NT2/D1 (cell line): ENCODE measurements at regions not wholly inside any gene's neighbourhood (a gene's known extent, or its start where the extent isn't known, plus 50 kb on each side); places are given as distances from the start of the nearest gene placed in this dataset.

ENCODE experiments used
- SUZ12 ChIP-seq: IDR thresholded peaks from 2 replicates; pipeline ENCODE4 v1.6.1; 2011; ENCODE audit not compliant: insufficient read length, insufficient read depth; ENCODE audit errors: extremely low read depth
- YY1 ChIP-seq: IDR thresholded peaks from 2 replicates; pipeline ENCODE4 v1.6.1; 2011; ENCODE audit not compliant: insufficient read length, insufficient read depth

GRCh38 chr9:113770396-113770795, 105.7 kb upstream of the ZNF618 start:
- TF ChIP-seq YY1: no peak
- TF ChIP-seq SUZ12: no peak
